WERI-Rb-1 (cell line): ENCODE measurements at regions not wholly inside any gene's neighbourhood (a gene's known extent, or its start where the extent isn't known, plus 50 kb on each side); places are given as distances from the start of the nearest gene placed in this dataset.

Source experiments
- DNase-seq: peaks from one replicate; pipeline ENCODE4 v3.0.0-alpha.2; 2020
- H3K27ac ChIP-seq: fragments of 250-450 bp; sonication (Bioruptor Pico); 2 replicates; pipeline ENCODE4 v1.5.1; 2020; ENCODE audit warnings: mild to moderate bottlenecking, moderate library complexity
- H3K27me3 ChIP-seq: fragments of 250-450 bp; sonication (Bioruptor Pico); 2 replicates; pipeline ENCODE4 v1.5.1; 2021; ENCODE audit warnings: mild to moderate bottlenecking, low read depth, moderate library complexity; ENCODE audit not compliant: insufficient read depth, severe bottlenecking
- H3K36me3 ChIP-seq: fragments of 250-450 bp; sonication (Bioruptor Pico); 2 replicates; pipeline ENCODE4 v1.5.1; 2020; ENCODE audit warnings: mild to moderate bottlenecking, moderate library complexity
- H3K4me3 ChIP-seq: 2 replicates; pipeline ENCODE4 v1.5.1; 2011; ENCODE audit warnings: low read depth, mild to moderate bottlenecking, control low read depth, low read length
- H3K9me3 ChIP-seq: fragments of 250-450 bp; sonication (Bioruptor Pico); 2 replicates; pipeline ENCODE4 v1.5.1; 2021; ENCODE audit warnings: mild to moderate bottlenecking, moderate library complexity; ENCODE audit not compliant: severe bottlenecking
- TF ChIP-seq, protein P1 (sequence below): IDR thresholded peaks from 2 replicates; pipeline ENCODE4 v1.5.1; 2011; ENCODE audit warnings: low read depth, mild to moderate bottlenecking, control low read depth, inconsistent platforms, low read length

DNA sequence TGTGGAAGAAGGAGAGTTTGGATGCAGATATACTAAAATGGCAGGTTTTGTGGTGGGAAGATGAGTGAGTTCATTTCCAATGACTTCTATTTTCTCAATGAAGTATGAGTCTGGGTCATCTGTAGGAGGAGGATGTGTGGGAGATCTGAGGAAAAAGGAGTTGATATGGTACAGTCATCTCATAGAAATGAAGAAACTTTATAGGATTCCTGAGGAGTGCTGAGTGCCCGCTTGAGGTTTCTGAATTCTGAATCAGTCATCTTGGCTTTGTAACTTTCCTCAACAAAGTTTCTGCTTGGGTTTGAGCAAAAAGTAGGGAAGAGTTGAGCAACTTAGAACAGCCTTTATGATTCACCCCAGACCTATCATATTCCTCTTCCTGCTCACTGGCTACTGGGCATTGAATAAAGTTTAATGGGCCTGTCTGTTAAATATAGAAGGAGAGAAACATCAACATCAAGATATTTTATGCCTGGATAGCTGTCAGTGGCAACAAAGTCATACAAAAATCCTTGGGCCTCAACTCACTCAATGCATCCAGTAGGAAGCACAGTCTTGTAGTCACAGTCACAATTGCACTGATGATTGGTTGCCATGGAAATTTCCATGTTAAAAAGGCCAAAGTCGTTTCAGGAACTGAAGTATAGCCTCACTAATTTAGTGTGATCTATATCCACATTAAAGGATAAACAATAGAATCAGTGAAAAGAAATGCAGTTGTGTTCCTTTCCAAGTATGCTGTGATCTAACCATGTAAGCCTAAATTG lies 284.7 kb downstream of the DUSP6 start:
- H3K4me3 ChIP-seq, result no peak overlapping the region
- no peaks in the 10 kb centered on the region for H3K27me3 ChIP-seq
- H3K36me3 ChIP-seq, result no peaks in the 10 kb centered on the region
- H3K27ac ChIP-seq, result no peak overlapping the region
- no peak for DNase-seq
- no peaks in the 10 kb centered on the region for H3K9me3 ChIP-seq
- TF ChIP-seq, protein P1, sequence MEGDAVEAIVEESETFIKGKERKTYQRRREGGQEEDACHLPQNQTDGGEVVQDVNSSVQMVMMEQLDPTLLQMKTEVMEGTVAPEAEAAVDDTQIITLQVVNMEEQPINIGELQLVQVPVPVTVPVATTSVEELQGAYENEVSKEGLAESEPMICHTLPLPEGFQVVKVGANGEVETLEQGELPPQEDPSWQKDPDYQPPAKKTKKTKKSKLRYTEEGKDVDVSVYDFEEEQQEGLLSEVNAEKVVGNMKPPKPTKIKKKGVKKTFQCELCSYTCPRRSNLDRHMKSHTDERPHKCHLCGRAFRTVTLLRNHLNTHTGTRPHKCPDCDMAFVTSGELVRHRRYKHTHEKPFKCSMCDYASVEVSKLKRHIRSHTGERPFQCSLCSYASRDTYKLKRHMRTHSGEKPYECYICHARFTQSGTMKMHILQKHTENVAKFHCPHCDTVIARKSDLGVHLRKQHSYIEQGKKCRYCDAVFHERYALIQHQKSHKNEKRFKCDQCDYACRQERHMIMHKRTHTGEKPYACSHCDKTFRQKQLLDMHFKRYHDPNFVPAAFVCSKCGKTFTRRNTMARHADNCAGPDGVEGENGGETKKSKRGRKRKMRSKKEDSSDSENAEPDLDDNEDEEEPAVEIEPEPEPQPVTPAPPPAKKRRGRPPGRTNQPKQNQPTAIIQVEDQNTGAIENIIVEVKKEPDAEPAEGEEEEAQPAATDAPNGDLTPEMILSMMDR, result no peak

GRCh38 chr12:89064780-89065179 lies 287.5 kb downstream of the DUSP6 start:
- H3K27me3 ChIP-seq, result no peaks in the 10 kb centered on the region
- TF ChIP-seq, protein P1, result no peak
- H3K27ac ChIP-seq, result no peak overlapping the region
- no peaks in the 10 kb centered on the region for H3K9me3 ChIP-seq
- no peak for DNase-seq
- no peak overlapping the region for H3K4me3 ChIP-seq
- no peaks in the 10 kb centered on the region for H3K36me3 ChIP-seq

- DNase-seq, result no peak
Measured at GRCh38 chr12:89064151-89064550, 288.1 kb downstream of the DUSP6 start.

DNA sequence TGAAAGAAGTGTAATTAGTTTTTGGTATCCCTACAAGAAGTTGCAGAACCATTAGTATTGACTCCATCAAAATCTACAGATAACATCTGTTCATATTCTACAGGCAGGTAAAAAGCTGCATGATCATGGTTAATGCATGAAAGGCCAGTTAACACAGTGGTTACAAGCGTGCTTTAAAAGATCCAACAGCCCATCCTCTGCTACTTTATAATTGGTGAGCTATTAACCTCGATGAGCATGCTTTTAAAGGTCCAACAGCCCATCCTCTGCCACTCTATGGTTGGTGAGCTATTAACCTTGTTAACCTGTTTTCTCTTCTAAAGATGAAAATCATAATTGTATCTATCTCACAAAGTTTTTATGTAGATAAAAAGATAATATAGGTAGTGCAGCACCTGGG lies 289.3 kb downstream of the DUSP6 start:
- Histone ChIP-seq H3K4me3 (no peak overlapping the region), H3K27me3 (no peaks in the 10 kb centered on the region), H3K36me3 (no peaks in the 10 kb centered on the region), H3K27ac (no peak overlapping the region), H3K9me3 (no peaks in the 10 kb centered on the region)
- no peak for DNase-seq
- TF ChIP-seq, protein P1, result no peak

More at GRCh38 chr12:89064151-89064550, 288.1 kb downstream of the DUSP6 start:
- no peak overlapping the region for H3K4me3 ChIP-seq
- TF ChIP-seq, protein P1, result no peak
- H3K36me3 ChIP-seq, result no peaks in the 10 kb centered on the region
- no peaks in the 10 kb centered on the region for H3K9me3 ChIP-seq
- H3K27me3 ChIP-seq, result no peaks in the 10 kb centered on the region
- H3K27ac ChIP-seq, result no peak overlapping the region

DNA sequence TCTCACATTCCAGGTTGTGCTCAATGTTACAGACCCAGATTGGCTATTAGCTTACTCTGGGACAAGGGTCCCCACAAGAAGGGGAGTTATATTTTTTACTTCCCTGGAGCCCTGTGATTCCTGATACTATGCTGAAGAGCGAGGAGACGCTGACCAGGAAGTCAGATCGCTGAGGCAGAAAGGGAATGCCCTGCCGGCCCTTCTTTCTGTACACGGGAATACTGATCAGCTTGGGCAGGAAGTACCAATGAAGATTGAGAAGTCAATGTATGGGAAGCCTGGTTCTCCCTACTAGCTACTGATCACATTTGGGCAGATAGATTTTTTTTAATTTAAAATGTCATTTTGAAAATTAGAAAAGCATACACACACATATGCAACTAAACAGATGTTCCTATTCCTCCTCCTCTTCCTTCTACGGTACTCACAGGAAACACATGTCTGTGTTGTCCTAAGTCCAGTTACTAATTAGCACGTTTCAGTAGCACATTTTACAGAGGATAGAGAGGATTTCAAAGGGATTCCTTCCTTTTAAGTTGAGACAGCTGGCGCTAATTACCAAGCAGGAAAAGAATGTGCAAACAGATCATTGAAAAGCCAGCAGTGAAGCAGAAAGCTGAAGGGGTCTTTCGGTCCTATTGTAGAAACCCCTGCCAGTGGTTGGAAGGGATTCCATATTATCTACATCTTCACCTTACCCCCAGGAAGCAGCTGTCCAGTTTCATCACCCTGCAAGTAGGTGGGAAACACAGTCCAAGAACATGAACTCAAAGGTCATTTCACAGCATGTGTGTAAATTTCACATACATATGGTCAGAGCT lies 292.4 kb downstream of the DUSP6 start:
- Histone ChIP-seq H3K9me3 (no peaks in the 10 kb centered on the region), H3K4me3 (no peak overlapping the region), H3K27ac (no peak overlapping the region), H3K27me3 (no peaks in the 10 kb centered on the region), H3K36me3 (no peaks in the 10 kb centered on the region)
- DNase-seq, result no peak
- TF ChIP-seq, protein P1, result no peak
